ENCODE measurements at regions not wholly inside any gene's neighbourhood (a gene's known extent, or its start where the extent isn't known, plus 50 kb on each side); places are given as distances from the start of the nearest gene placed in this dataset.
"Not testable (repeated sequence)": the region's sequence is repeated elsewhere in the genome, so short reads cannot be mapped to it uniquely, and the experiment has no call there.

DNA sequence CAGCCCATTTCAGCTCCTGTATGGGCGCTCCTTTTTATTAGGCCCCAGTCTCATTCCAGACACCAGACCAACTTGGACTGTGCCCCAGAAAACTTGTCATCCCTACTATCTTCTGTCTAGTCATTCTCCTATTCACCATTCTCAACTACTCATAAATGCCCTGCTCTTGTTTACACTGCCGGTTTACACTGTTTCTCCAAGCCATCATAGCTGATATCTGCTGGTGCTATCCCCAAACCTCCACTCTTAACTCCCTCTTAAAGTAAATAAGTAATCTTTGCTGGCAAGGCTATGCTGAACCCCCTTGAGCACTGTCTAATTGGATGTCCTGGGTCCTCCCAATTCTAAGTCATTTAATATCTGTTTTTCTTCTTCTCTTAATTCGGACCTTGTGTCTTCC, 91.7 kb upstream of the ATF7IP2 start:
- WGBS, 2 experiments (ENCODE audit: low coverage in 1 of 2, low lambda C conversion rate in 2 of 2, missing lambda C conversion rate in 2 of 2) = 25 to 30% methylated on average over 3 of the region's 3 CpGs
- DNase-seq = not testable (repeated sequence)

DNA sequence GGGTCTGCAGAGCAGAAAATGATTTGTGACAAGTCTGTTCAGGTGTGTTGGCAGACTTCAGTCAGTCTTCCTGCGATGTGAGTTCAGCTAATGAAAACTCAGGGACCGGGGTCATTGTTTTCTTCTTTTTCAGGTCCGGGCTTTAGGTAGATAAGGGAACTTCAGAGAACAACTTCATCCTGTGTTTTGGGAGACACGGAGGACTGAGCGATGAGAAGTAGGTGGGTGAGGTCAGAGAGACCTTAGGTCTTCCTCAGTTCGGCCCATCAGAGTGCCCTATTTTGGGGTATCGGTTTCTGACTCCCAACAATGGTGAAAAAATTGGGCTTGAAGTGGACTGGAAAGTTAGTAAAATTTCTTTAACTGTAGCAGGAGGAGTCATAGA, 88.9 kb upstream of the ATF7IP2 start:
- H3K4me2 ChIP-seq (ENCODE audit: unreplicated experiment) = no peak overlapping the region
- H2AFZ ChIP-seq = no peak overlapping the region
- in situ Hi-C loops (cut with MboI) = no loop called here
- H3K9me3 ChIP-seq (ENCODE audit: low read depth) = no peaks in the 10 kb centered on the region
- H3K27me3 ChIP-seq (replicated peaks; ENCODE audit: insufficient read depth) = no peaks in the 10 kb centered on the region
- WGBS, 2 experiments (ENCODE audit: low coverage in 1 of 2, low lambda C conversion rate in 2 of 2, missing lambda C conversion rate in 2 of 2) = 47 to 48% methylated on average over 7 of the region's 7 CpGs
- no peaks in the 10 kb centered on the region for H4K20me1 ChIP-seq (ENCODE audit: insufficient read depth)
- H3K4me3 ChIP-seq = no peak overlapping the region
- no peak for DNase-seq
- H3K9me2 ChIP-seq (ENCODE audit: insufficient read depth) = no peaks in the 10 kb centered on the region
- H3K27ac ChIP-seq = no peak overlapping the region
- H3K4me1 ChIP-seq (ENCODE audit: insufficient read depth) = no peaks in the 10 kb centered on the region
- H3K79me2 ChIP-seq (ENCODE audit: insufficient read depth) = no peaks in the 10 kb centered on the region
- H3K36me3 ChIP-seq (ENCODE audit: low read depth) = no peaks in the 10 kb centered on the region
- H3K9ac ChIP-seq = no peak overlapping the region
- TF ChIP-seq EZH2phosphoT487 (IDR thresholded peaks at IDR 0.05; ENCODE audit: insufficient read depth, low read depth) = no peak
- TF ChIP-seq EZH2 (IDR thresholded peaks at IDR 0.05; ENCODE audit: insufficient read depth, poor library complexity, severe bottlenecking) = no peak
- no peaks in the 10 kb centered on the region for H3F3A ChIP-seq (ENCODE audit: insufficient read depth)

More for the DNA sequence above, 91.7 kb upstream of the ATF7IP2 start:
- in situ Hi-C loops (cut with MboI); H3K27ac ChIP-seq; H3K9ac ChIP-seq; H3K4me2 ChIP-seq (ENCODE audit: unreplicated experiment); H3K36me3 ChIP-seq (ENCODE audit: low read depth); H3K4me3 ChIP-seq; H3K4me1 ChIP-seq (ENCODE audit: insufficient read depth); H4K20me1 ChIP-seq (ENCODE audit: insufficient read depth); H3F3A ChIP-seq (ENCODE audit: insufficient read depth); H2AFZ ChIP-seq; H3K79me2 ChIP-seq (ENCODE audit: insufficient read depth); H3K27me3 ChIP-seq (replicated peaks; ENCODE audit: insufficient read depth); H3K9me3 ChIP-seq (ENCODE audit: low read depth); H3K9me2 ChIP-seq (ENCODE audit: insufficient read depth): not testable (repeated sequence)

DNA sequence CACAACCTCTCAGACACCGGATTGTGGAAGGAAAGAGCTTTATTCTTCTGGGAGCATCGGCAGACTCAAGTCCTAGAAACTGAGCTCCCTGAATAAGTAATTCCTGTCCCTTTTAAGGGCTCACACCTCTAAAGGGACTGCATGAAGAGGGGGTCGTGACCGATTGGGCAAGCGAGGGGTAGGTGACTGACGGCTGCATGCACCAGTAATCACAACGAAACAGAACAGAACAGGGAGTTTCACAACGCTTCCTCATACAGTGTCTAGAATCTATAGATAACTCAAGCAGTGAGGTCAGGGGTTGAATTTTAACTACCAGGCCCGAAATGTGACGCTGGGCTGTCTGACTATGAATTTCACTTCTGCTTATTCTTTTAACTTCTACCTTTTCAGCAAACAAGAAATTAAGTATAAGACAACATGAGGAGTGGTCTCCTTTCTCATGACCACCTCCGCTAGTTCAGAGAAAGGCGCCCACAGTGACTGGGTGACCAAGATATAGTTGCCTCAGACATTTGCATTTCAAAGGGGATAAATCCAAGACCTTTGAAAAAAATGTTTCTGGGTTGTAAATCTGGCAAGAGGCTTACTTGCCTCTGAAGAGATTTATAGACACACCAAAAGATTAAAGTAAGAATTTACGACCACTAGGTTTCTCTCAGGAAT, 88.4 kb upstream of the ATF7IP2 start:
- WGBS, 2 experiments (ENCODE audit: low coverage in 1 of 2, low lambda C conversion rate in 2 of 2, missing lambda C conversion rate in 2 of 2) = 10 to 11% methylated on average over 13 of the region's 13 CpGs
- no peaks in the 10 kb centered on the region for H3K27me3 ChIP-seq (replicated peaks; ENCODE audit: insufficient read depth)
- no peaks in the 10 kb centered on the region for H3K4me1 ChIP-seq (ENCODE audit: insufficient read depth)
- no peaks in the 10 kb centered on the region for H3K36me3 ChIP-seq (ENCODE audit: low read depth)
- no peaks in the 10 kb centered on the region for H4K20me1 ChIP-seq (ENCODE audit: insufficient read depth)
- in situ Hi-C loops (cut with MboI) = no loop called here
- H3K9me2 ChIP-seq (ENCODE audit: insufficient read depth) = no peaks in the 10 kb centered on the region
- H3K4me3 ChIP-seq = no peak overlapping the region
- H3K9me3 ChIP-seq (ENCODE audit: low read depth) = no peaks in the 10 kb centered on the region
- no peak for TF ChIP-seq EZH2phosphoT487 (IDR thresholded peaks at IDR 0.05; ENCODE audit: insufficient read depth, low read depth)
- TF ChIP-seq EZH2 (IDR thresholded peaks at IDR 0.05; ENCODE audit: insufficient read depth, poor library complexity, severe bottlenecking) = no peak
- no peak for DNase-seq
- no peak overlapping the region for H3K4me2 ChIP-seq (ENCODE audit: unreplicated experiment)
- H3F3A ChIP-seq (ENCODE audit: insufficient read depth) = no peaks in the 10 kb centered on the region
- no peak overlapping the region for H3K27ac ChIP-seq
- H3K79me2 ChIP-seq (ENCODE audit: insufficient read depth) = no peaks in the 10 kb centered on the region
- H2AFZ ChIP-seq = no peak overlapping the region
- H3K9ac ChIP-seq = no peak overlapping the region

DNA sequence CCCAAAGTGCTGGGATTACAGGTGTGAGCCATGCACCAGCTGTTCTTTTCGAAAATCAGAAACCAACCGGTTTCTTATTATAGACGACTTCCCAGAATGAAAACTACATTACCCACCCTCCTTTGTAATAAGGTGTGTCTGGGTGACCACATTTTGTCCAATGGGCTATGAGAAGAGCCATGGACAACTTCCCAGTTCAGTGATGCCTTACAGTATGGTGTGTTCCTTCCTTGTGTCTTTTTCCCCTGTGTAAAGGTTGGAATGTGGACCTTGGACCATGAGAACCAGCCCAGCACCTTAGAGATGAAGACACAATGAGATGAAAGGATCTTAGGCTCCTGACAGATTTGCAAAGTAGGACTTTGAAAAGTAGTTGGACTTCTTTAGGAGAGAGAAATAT, 85.0 kb upstream of the ATF7IP2 start:
- in situ Hi-C loops (cut with MboI) = no loop called here
- no peaks in the 10 kb centered on the region for H3K27me3 ChIP-seq (replicated peaks; ENCODE audit: insufficient read depth)
- no peaks in the 10 kb centered on the region for H3K4me1 ChIP-seq (ENCODE audit: insufficient read depth)
- H3K27ac ChIP-seq = no peak overlapping the region
- 19 to 21% methylated on average over 3 of the region's 3 CpGs for WGBS, 2 experiments (ENCODE audit: low coverage in 1 of 2, low lambda C conversion rate in 2 of 2, missing lambda C conversion rate in 2 of 2)
- no peak overlapping the region for H2AFZ ChIP-seq
- H3F3A ChIP-seq (ENCODE audit: insufficient read depth) = no peaks in the 10 kb centered on the region
- no peaks in the 10 kb centered on the region for H4K20me1 ChIP-seq (ENCODE audit: insufficient read depth)
- no peak overlapping the region for H3K9ac ChIP-seq
- no peaks in the 10 kb centered on the region for H3K9me3 ChIP-seq (ENCODE audit: low read depth)
- H3K9me2 ChIP-seq (ENCODE audit: insufficient read depth) = no peaks in the 10 kb centered on the region
- no peak overlapping the region for H3K4me2 ChIP-seq (ENCODE audit: unreplicated experiment)
- no peak overlapping the region for H3K4me3 ChIP-seq
- no peak for DNase-seq
- TF ChIP-seq EZH2phosphoT487 (IDR thresholded peaks at IDR 0.05; ENCODE audit: insufficient read depth, low read depth) = no peak
- TF ChIP-seq EZH2 (IDR thresholded peaks at IDR 0.05; ENCODE audit: insufficient read depth, poor library complexity, severe bottlenecking) = no peak
- H3K79me2 ChIP-seq (ENCODE audit: insufficient read depth) = no peaks in the 10 kb centered on the region
- H3K36me3 ChIP-seq (ENCODE audit: low read depth) = no peaks in the 10 kb centered on the region

DNA sequence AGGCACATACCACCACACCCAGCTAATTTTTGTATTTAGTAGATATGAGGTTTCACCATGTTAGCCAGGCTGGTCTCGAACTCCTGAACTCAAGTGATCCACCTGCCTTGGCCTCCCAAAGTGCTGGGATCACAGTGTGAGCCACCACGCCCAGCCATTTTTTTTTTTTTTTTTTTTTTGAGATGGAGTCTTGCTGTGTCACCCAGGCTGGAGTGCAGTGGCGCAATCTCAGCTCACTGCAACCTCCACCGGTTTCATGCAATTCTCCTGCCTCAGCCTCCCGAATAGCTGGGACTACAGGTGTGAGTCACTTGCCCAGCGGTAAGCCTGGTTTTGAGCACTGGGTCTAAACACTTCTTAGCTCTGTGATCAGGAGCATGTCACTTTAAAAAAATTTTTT, 84.3 kb upstream of the ATF7IP2 start:
- H3K4me1 ChIP-seq (ENCODE audit: insufficient read depth); H3K27ac ChIP-seq; H3K9me2 ChIP-seq (ENCODE audit: insufficient read depth); DNase-seq; H3K9me3 ChIP-seq (ENCODE audit: low read depth); H3K27me3 ChIP-seq (replicated peaks; ENCODE audit: insufficient read depth); in situ Hi-C loops (cut with MboI); H2AFZ ChIP-seq; H3K9ac ChIP-seq; H3K4me3 ChIP-seq; H3K36me3 ChIP-seq (ENCODE audit: low read depth); H3F3A ChIP-seq (ENCODE audit: insufficient read depth); H3K79me2 ChIP-seq (ENCODE audit: insufficient read depth); H3K4me2 ChIP-seq (ENCODE audit: unreplicated experiment); H4K20me1 ChIP-seq (ENCODE audit: insufficient read depth): not testable (repeated sequence)
- 29 to 34% methylated on average over 6 of the region's 6 CpGs for WGBS, 2 experiments (ENCODE audit: low coverage in 1 of 2, low lambda C conversion rate in 2 of 2, missing lambda C conversion rate in 2 of 2)

All from GM23248 (cell line).